Fibroblast of the conjunctiva (primary cell): ENCODE measurements at regions not wholly inside any gene's neighbourhood (a gene's known extent, or its start where the extent isn't known, plus 50 kb on each side); places are given as distances from the start of the nearest gene placed in this dataset.
"Not testable (repeated sequence)": the region's sequence is repeated elsewhere in the genome, so short reads cannot be mapped to it uniquely, and the experiment has no call there.

ENCODE experiments used
- DNase-seq: peaks from one replicate; pipeline ENCODE4 v3.0.0-alpha.2; 2010; ENCODE audit warnings: low read depth

DNA sequence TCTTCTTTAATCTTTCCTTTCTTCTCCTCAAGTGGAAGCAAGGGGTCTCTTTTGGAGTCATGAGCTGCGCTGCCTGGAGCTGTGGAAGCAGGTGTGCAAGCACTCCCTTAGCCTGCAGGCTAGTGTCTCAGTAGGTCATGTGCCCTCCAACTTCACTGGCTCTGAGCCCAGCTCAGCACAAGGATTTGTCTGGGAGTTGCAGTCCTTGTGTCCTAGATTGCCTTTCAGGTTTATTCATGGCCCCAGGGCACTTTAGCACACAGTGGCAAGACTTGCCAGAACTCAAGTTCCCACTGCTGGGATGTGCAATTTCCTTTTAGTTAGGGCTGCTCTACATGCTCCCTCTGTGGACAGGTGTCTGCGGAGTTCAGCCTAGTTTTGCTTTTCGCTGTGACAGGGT is 211.7 kb downstream of the LIG4 start:
- no peak for DNase-seq

DNA sequence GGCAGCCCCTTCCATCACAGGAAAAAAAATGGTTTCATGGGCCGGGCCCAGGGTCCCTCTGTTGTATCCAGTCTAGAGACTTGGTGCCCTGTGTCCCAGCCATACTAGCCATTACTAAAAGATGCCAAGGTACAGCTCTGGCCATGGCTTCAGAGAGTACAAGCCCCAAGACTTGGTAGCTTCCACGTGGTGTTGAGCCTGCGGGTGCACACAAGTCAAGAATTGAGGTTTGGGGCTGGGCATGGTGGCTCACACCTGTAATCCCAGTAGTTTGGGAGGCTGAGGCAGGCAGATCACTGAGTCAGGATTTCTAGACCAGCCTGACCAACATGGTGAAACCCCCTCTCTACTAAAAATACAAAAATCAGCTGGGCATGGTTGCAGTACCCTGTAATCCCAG is 214.3 kb downstream of the LIG4 start:
- no peak for DNase-seq

DNA sequence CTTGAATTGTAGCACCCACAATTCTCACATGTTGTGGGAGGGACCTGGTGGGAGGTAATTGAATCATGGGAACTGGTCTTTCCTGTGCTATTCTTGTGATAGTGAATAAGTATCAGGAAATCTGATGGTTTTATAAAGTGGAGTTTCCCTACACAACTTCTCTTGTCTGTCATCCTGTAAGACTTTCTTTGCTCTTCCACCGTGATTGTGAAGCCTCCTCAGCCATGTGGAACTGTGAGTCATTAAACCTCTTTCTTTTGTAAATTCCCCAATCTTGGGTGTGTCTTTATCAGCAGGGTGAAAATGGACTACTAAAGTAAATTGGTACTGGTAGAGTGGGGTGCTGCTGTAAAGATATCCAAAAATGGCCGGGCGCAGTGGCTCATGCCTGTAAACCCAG is 215.6 kb downstream of the LIG4 start:
- no peak for DNase-seq

DNA sequence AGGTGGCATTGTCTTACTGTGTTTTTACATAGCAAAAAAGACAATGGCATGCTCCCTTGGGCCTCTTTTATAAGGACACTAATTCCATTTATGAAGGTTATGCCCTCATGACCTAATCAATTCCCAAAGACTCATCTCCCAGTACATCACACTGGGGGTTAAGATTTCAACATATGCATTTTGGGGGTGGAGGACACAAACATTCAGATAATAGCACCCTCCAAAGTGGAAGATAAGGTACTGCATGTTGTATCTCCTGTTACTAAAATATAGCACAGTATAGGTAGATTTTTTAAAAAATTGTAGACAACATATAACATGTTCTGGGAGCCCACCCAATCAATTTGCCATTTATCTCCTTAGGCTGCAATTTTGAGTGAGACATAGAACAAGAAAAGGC is 221.2 kb downstream of the LIG4 start:
- DNase-seq, result no peak

DNA sequence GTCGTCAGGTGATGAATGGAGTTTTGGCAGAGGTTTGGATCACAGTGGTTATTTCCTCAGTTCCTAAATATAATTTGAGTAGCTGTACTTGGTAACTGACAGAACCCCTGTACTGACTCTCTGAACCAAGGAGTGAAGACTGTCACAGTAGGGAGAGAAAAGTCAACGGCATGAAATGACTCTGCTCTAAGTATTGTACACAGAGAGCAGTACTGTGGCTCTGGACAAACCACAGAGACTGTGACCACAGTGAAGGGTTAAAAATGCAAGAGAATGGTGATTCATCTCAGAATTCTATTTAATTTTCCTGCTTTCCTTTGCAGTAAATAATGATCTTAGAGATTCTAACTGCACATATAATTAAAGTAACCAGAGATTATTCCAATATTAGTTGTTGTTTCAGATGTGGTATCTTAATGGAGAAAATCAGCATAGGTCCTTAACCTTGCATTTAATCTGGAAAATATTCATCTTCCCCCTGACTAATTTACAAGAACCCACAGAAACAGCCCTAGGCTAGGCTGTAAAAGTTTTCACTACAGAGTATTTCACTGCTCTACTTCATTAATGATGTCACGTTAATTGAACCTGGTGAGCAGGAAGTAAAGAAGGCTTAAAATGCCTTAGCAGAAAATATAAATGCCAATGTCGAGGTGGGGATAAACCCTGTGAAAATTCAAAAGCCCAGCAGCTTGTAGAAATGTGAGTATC is 221.9 kb downstream of the LIG4 start:
- DNase-seq, result no peak

DNA sequence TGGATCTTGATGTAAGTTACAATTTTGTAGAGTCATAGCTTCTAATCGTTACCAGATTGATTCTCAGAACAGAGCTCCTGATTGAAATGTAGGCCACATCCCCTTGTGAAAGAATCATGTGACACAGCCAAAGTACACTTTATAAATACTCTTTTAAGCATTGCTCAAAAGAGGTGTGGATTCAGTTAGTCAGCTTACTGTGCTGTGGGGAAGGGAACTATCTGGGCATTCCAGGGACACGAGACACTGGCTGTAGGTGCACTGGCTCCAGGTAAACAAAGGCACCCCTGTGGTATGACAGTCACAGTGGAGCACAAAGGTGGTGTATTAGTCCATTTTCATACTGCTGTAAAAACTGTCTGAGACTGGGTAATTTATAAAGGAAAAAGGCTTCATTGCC is 222.8 kb downstream of the LIG4 start:
- DNase-seq, result no peak

DNA sequence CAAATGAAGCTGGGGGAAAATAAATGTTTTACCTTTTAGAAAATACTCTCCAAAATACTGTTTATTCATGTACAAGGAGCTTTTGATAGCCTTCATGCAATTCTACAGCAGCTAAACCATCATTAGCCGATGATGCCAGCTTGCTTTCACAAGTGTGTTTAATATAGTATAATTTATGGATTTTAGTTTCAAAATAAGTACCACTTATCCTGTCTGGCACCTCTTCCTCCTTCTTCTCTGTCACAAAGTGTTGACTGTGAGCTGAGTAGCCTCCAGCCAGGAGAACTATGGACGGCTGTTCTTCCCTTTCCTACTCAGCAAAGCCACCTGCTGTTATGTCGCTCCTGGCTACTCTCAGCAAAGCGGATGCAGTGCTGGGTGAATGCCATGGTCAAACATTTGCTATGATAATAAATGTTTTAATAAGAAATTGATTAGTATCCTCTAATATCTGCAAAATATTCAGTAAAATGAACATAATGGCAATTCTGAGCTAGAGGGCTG is 238.2 kb downstream of the LIG4 start:
- no peak for DNase-seq

DNA sequence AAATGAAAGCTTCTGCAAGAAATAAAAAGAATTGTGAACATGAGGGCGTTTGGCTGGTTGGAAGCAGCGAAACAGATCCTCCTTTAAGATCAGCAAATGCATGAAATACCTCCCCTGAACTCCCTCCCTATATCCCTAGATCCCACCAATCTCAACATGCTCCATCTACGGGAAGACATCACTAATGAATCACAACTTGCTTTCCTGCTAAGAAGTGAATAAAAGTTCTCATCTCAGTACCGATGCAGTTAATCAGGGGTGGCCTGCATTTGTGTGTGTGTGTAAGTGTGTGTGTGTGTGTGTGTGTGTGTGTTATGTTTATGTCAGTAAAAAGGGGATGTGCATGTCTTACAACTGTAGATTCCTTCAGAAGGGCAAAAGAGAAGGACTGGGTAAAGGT is 238.7 kb downstream of the LIG4 start:
- DNase-seq, result no peak

DNA sequence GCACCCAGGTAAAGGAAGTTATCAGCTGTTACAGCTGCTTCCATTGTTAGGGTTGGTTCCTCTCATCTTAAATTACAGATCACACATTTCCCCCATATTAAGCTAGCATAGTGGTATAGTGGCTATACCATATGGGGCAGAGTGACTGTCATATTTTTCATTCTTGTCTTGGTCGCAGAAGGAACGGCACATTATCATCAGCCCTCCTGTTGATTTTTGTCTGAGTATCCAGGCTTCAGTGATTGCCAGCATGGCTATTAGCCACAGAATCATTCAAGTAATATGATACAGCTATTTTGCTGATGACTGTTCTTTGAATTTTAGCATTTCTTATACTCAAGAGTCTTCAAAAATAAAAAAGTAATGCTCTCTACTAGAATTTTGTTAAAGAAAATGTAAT is 240.9 kb downstream of the LIG4 start:
- DNase-seq, result no peak

DNA sequence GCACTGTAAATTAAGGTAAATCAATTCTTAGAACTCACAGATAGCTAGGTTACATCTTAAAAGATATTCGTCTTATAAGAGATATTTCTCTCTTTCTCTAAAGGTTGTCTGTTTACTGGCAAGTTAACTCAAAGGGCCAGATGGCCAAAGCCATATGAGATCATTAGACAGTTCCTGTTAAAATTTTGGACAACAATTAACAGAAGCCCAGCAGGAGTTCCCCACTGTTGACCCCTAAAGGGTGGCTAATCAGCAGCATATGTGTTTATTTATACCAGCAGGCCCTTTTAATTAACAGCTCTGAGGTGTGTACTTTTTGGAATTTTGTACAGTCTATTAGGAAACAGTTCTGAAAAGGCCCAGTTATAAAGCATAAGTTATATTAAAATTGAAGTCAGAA is 245.8 kb downstream of the LIG4 start:
- DNase-seq, result no peak

DNA sequence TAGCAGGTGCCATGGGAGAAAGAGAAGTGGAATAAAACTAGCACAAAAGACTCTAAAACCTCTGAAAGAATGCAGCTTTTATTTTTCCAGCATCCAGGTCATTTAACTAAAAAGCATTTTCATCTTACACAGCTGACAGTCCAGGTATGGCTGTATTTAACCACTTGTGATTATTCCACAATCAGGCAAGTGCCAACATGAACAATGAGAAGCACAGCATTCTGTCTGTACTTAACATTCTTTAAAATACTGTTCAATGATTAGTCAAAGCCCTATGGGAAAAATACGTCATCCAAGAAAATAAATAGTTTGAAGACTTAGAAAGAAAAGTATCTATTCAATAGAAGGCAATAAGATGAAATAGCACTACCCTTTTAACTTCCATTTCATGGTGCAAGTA is 246.9 kb downstream of the LIG4 start:
- no peak for DNase-seq

DNA sequence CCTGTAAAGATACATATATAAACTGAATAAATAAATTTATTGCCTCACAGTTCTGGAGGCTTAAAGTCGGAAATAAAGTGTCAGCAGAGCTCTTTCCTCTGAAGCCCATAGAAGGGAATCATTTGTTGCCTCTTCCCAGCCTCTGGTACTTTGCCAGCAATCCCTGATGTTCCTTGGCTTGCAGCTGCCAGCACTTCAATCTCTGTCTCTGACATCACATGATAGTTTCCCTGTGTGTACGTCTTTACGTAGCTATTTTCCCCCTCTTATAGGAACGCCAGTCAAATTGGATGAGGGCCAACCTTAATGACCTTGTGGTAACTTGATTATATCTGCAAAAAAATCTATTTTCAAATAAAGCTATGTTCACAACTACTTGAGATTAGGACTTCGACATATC is 250.9 kb downstream of the LIG4 start:
- DNase-seq, result no peak

DNA sequence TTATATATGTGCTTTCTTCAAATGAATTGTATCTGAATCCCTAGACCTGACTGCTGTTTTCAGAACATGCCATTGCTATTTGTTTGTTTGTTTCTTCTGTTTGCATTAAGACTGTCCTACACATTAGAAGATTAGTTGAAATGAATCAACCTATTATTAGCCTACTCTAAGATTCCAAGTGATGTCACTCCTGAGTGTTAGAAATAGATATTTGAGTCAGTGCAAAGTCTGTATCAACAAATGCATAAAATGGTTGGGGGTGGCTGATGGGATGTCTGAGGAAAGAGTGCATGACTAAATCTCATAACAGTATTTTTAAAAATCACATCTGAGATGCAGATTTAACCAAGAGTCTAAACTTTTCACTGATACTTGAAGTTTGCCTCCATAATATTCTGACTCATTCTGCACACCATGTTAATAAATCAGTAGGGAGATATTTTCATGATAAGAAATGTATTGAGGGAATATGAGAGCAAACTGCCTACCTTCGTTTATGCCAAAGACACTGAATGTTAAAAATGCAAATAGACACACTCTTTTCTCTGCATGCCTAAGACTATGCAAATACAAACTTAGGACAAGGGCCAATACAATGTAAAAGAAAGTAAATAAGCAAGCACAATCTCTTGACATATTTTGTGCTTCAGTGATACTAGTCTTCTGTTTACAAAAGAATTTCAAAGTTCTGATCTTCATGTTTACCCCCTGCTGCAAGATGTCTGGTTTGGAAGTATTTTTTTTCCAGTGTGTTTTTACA is 253.3 kb downstream of the LIG4 start:
- no peak for DNase-seq

DNA sequence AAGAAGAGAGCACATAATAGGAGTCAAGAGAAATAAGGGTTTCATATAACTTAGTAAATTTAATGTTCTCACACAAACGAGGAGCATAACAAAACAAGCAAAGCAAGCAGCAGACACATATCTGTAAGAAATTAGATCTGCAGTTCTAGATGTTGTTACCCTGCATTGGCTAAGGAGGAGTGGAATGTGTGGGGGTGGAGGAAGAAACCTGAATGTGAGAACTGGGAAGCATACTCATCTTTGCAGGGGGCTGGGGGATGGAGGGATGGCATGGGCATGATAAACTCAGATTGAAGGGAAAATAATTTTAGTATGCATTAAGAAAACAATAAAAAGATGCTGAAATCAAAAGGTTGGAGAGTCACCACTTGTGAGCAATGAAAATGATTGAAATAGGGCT is 255.0 kb downstream of the LIG4 start:
- DNase-seq, result no peak

DNA sequence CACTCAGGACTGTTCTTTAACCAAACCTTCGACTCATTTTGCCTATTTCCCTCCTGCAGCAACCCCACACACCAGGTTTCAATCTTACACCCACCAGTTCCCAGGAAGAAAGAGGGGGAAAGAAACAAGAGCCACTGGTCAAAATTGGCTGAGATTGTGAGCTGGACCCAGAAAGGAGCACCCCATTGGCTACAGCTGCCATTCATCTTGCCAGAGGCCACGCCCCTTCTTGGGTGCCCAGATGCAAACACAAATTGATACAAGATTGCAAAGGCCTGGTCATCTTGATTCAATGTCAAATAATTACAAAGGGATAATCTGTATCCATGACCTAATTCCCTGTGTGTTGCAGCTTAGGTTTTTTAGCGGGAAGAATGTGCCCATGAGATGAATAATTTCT is 258.4 kb downstream of the LIG4 start:
- no peak for DNase-seq

DNA sequence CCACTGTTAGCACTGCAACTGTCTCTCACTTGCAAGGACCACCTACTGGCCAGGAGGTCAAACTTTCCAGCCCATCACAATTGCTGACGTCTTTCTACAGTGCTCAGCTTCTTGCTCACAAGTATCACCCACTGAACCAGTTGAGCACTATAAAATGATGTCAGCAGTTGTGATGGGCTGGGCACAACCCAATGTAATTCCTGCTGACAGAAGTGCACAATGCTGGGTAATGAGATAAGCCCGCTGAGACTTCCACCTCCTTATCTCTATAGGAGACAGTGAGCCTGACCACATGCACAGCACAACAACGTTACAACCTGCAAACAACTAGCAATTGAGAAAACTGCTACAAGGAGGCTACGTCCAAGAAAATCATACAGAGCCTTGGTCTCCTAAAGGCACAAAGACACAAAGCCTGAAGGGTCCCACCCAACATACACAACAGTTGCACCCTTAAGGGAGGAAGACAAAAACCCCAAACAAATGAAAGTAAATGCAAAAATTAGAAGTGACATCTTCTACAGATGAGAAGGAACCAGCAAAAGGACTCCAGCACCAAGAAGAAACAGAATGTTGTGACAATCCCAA is 273.2 kb downstream of the LIG4 start:
- no peak for DNase-seq

DNA sequence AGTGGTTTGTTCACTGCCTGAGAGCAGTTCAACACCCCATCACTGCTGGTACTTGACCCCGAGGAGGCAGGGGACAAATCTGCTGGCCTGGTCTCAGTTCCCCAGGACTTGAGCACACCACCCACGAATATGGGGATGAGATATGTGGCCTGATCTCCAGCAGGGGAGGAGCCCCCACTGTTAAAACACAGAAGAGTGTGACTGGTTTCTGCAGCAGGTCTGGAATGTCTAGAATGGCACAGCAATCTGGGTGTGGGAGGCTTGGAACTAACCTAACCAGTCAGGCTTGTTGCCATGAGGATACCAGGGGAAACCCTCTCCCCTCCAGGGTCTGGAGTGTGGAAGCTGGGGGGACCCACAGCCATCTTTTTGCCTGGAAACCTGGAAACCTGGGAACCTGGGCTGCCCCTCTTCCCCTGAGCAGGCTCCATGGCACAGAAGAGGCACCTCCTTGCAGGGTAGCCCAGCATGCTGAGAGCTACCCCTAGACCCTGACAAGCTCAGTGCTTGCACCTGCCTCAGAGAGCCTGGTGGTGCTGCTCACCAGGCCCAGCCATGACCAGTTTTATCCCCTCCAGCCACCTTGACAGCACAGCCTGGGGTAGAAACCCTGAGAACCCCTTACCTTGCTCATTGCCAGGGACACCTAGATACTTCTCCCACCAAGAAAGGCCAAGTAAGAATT is 273.8 kb downstream of the LIG4 start:
- DNase-seq, result no peak

DNA sequence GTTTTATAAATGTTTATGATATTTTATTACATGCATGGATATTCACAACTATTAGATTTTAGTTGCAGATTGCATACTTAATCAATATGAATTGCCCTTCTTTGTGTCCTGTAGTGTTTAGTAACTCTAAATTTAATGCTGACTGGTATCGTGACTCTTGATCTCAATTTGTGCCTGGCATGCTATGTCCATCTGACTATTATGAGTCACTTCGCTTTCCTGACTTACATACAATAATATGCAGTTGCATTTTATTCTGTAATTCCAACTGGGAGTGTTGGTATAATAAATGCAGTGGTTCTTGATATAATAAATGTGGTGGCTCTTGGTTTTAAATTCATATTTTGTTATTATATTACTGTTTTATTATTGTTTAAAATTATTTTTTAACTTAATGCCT is 277.5 kb downstream of the LIG4 start:
- no peak for DNase-seq

DNA sequence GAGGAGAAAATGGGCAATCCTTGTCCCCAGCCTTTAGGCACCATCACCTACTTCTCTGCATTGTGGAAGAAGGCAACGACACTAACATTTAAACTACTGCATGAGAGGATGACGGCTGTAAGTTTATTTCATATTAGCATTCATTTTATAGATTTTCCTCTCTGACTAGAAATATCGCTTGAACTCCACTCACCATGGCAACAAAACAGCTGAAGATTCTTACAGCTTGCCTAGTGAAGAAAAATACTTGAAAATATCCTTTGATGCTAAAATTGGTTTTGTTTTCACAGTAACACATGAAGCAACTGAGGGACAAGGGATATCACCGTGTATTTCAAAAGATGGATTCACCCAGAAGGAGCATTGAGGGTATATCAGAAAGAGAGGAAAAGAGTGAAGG is 284.3 kb downstream of the LIG4 start:
- DNase-seq, result no peak

DNA sequence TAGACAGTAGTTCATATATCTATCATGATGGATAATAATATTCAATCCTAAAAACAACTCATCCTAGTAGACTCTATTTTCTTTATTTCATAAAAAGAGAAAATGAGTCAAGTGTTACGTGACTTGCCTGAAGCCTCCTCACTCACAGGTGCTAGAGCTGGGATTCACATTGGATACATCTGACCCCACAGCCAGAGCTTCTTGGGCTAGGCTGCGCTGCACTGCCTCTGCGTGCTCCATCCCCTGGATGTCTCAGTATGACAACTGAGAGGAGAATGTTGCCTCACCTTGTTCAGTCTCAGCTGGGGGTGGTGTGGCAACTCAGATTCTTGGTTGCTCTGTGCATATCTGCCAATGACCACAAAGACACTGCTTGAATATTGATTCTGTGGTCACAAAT is 286.6 kb downstream of the LIG4 start:
- no peak for DNase-seq

DNA sequence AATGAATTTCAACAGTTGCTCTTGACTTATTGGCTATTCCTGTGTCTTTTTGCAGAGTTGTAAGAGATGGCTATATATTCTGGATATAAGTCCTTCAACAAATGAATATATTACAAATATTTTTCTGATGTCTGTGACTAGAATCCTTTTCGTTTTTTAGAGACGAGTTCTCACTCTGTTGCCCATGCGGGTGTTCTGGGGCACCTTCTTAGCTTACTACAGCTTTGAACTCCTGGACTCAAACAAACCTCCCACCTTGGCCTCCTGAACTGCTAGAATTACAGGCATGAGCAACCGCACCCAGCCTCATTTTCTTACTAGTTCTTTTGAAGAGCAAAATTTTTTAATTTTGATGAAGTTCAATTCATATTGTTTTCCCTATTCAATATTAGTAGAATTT is 287.8 kb downstream of the LIG4 start:
- no peak for DNase-seq

DNA sequence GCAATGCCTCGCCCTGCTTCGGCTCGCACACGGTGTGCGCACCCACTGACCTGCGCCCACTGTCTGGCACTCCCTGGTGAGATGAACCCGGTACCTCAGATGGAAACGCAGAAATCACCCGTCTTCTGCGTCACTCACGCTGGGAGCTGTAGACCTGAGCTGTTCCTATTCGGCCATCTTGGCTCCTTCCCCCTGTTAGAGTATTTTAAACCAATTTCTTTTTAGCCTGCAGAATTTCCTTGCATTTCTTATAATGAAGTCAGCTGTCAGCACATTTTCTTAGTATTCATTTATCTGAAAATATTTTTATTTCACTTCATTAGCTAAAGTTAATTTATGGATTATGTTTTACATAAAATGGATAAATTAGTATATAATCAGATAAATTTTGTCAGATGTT is 288.8 kb downstream of the LIG4 start:
- not testable (repeated sequence) for DNase-seq

DNA sequence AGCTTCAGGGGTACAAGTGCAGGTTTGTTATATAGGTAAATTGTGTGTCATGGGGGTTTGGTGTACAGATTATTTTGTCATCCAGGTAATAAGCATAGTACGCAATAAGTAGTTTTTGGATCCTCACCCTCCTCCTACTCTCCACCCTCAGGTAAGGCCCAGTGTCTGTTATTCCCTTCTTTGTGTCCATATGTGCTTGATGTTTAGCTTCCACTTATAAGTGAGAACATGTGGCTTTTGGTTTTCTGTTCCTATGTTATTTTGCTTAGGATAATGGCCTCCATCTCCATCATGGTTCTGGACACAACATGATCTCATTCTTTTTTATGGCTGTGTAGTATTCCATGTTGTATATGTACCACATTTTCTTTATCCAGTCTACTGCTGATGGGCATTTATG is 298.4 kb downstream of the LIG4 start:
- not testable (repeated sequence) for DNase-seq
